ENCODE measurements at regions not wholly inside any gene's neighbourhood (a gene's known extent, or its start where the extent isn't known, plus 50 kb on each side); places are given as distances from the start of the nearest gene placed in this dataset.

- no peak for TF ChIP-seq CTCF (IDR thresholded peaks at IDR 0.05)
- no peak for TF ChIP-seq POLR2A (IDR thresholded peaks at IDR 0.05)
These were observed 81.6 kb downstream of the MYEOV start for GRCh38 chr11:69375316-69376154.

All from sigmoid colon (tissue), 3 donors.